SU-DHL-6 (cell line): ENCODE measurements at regions not wholly inside any gene's neighbourhood (a gene's known extent, or its start where the extent isn't known, plus 50 kb on each side); places are given as distances from the start of the nearest gene placed in this dataset.
A peak's percentile ranks its signal among the peaks of the same experiment; 100 is the strongest.

Source experiments
- H2AFZ ChIP-seq: fragments of 200-600 bp; sonication (generic); 2 replicates; pipeline ENCODE4 v1.6.1; 2014; ENCODE audit warnings: low read depth, mild to moderate bottlenecking, moderate library complexity, mixed read lengths, antibody characterized with exemption, low read length; ENCODE audit not compliant: severe bottlenecking
- H3F3A ChIP-seq: fragments of 200-600 bp; shearing (Covaris generic); 2 replicates; pipeline ENCODE4 v1.6.0; 2016; ENCODE audit warnings: antibody characterized with exemption, mild to moderate bottlenecking; ENCODE audit not compliant: insufficient read depth
- H3K27ac ChIP-seq: fragments of 200-600 bp; sonication (generic); 2 replicates; pipeline ENCODE4 v1.5.1; 2016; ENCODE audit warnings: low read depth, mild to moderate bottlenecking, low read length, moderate library complexity, mixed read lengths
- H3K27me3 ChIP-seq: fragments of 200-600 bp; sonication (generic), shearing (Covaris generic); 2 replicates; pipeline ENCODE4 v1.6.0; 2014; ENCODE audit warnings: mild to moderate bottlenecking, low read length
- H3K36me3 ChIP-seq: fragments of 200-600 bp; sonication (generic); 2 replicates; pipeline ENCODE4 v1.6.1; 2014; ENCODE audit warnings: mild to moderate bottlenecking, low read length, mixed read lengths
- H3K4me2 ChIP-seq: fragments of 300-600, 200-600 bp; shearing (Covaris generic), sonication (generic); 2 replicates; pipeline ENCODE4 v1.6.0; 2014; ENCODE audit warnings: low read length, low read depth, mild to moderate bottlenecking; ENCODE audit not compliant: poor library complexity, severe bottlenecking
- H3K4me3 ChIP-seq: fragments of 200-600 bp; sonication (generic); 2 replicates; pipeline ENCODE4 v1.5.1; 2014; ENCODE audit warnings: antibody characterized with exemption, low read length, mild to moderate bottlenecking, mixed read lengths; ENCODE audit not compliant: insufficient read depth, poor library complexity, severe bottlenecking
- H3K79me2 ChIP-seq: fragments of 200-600 bp; sonication (generic); 2 replicates; pipeline ENCODE4 v1.6.1; 2014; ENCODE audit warnings: mild to moderate bottlenecking, low read length, moderate library complexity; ENCODE audit not compliant: insufficient read depth
- H3K9ac ChIP-seq: fragments of 200-600 bp; sonication (generic); 2 replicates; pipeline ENCODE4 v1.7.0; 2014; ENCODE audit warnings: mild to moderate bottlenecking, low read length
- H3K9me2 ChIP-seq: fragments of 200-600 bp; sonication (generic); replicated peaks from 2 replicates; pipeline ENCODE4 v1.6.1; 2014; ENCODE audit warnings: low read length; ENCODE audit not compliant: insufficient read depth
- H3K9me3 ChIP-seq: fragments of 200-600 bp; sonication (generic); 2 replicates; pipeline ENCODE4 v1.6.1; 2014; ENCODE audit warnings: low read length, mixed read lengths; ENCODE audit not compliant: insufficient read depth
- H4K20me1 ChIP-seq: fragments of 200-600 bp; sonication (generic); 2 replicates; pipeline ENCODE4 v1.6.1; 2014; ENCODE audit warnings: low read depth, mild to moderate bottlenecking, antibody characterized with exemption, low read length, moderate library complexity, mixed read lengths
- EZH2phosphoT487 ChIP-seq: fragments of 200-600 bp; sonication (generic), shearing (Covaris generic); conservative IDR thresholded peaks from 2 replicates; pipeline ENCODE4 v1.6.1; 2018; ENCODE audit warnings: mild to moderate bottlenecking, antibody characterized with exemption, low read length, moderate library complexity, mixed read lengths
- TF ChIP-seq, protein P1 (sequence below): fragments of 200-600 bp; sonication (generic); IDR thresholded peaks from one replicate; pipeline ENCODE4 v1.5.1; 2017; ENCODE audit warnings: antibody characterized with exemption, mild to moderate bottlenecking, low read length, moderate library complexity; ENCODE audit not compliant: insufficient read depth, poor library complexity, severe bottlenecking

- Histone ChIP-seq H3K4me2 (no peak overlapping the region), H2AFZ (no peak overlapping the region), H3K27ac (no peak overlapping the region), H3K9me3 (no peaks in the 10 kb centered on the region), H3F3A (no peaks in the 10 kb centered on the region), H4K20me1 (no peaks in the 10 kb centered on the region), H3K27me3 (no peaks in the 10 kb centered on the region), H3K4me3 (no peak overlapping the region), H3K9me2 (no peaks in the 10 kb centered on the region), H3K9ac (no peak overlapping the region), H3K79me2 (no peaks in the 10 kb centered on the region), H3K36me3 (no peaks in the 10 kb centered on the region)
- no peak for TF ChIP-seq EZH2phosphoT487
- TF ChIP-seq, protein P1, sequence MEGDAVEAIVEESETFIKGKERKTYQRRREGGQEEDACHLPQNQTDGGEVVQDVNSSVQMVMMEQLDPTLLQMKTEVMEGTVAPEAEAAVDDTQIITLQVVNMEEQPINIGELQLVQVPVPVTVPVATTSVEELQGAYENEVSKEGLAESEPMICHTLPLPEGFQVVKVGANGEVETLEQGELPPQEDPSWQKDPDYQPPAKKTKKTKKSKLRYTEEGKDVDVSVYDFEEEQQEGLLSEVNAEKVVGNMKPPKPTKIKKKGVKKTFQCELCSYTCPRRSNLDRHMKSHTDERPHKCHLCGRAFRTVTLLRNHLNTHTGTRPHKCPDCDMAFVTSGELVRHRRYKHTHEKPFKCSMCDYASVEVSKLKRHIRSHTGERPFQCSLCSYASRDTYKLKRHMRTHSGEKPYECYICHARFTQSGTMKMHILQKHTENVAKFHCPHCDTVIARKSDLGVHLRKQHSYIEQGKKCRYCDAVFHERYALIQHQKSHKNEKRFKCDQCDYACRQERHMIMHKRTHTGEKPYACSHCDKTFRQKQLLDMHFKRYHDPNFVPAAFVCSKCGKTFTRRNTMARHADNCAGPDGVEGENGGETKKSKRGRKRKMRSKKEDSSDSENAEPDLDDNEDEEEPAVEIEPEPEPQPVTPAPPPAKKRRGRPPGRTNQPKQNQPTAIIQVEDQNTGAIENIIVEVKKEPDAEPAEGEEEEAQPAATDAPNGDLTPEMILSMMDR, result no peak
Measured at GRCh38 chr14:94682061-94682516, 69.9 kb downstream of the SERPINA3 start.

- H3K9ac ChIP-seq, result no peak overlapping the region
Measured at GRCh38 chr14:94681300-94682060, 69.3 kb downstream of the SERPINA3 start.

DNA sequence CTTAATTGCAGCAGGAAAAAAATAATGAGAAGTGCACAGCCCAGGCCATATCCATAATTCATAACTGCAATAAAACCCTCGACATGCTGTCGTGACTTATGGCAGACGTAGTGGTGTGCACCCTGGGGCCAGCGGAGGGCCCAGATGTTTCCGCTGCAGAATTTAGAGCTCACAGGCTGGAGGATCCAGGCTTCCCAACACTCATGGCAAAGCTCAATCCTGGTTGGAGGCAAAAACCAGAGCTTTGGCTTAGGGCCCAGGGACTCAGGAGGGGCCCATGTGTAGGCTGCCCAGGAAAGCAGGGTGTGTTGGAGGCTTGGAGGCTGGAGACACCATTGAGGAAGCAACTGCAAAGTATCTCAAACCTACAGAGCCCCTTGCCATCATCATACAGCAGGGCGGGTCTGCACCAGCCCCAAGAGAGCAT lies 68.7 kb downstream of the SERPINA3 start:
- TF ChIP-seq, protein P1, result no peak
- TF ChIP-seq EZH2phosphoT487, result no peak
- Histone ChIP-seq H3K9me2 (no peaks in the 10 kb centered on the region), H3K4me2 (no peak overlapping the region), H3K9ac (no peak overlapping the region), H3F3A (no peaks in the 10 kb centered on the region), H3K79me2 (no peaks in the 10 kb centered on the region), H3K27me3 (no peaks in the 10 kb centered on the region), H3K4me3 (no peak overlapping the region), H2AFZ (no peak overlapping the region), H3K27ac (no peak overlapping the region), H3K9me3 (no peaks in the 10 kb centered on the region), H4K20me1 (no peaks in the 10 kb centered on the region), H3K36me3 (no peaks in the 10 kb centered on the region)

More at GRCh38 chr14:94681300-94682060, 69.3 kb downstream of the SERPINA3 start:
- no peak overlapping the region for H3K4me3 ChIP-seq
- H3F3A ChIP-seq, result no peaks in the 10 kb centered on the region
- H3K4me2 ChIP-seq, result no peak overlapping the region
- TF ChIP-seq, protein P1, result peak; percentile 23
- TF ChIP-seq EZH2phosphoT487, result no peak
- no peaks in the 10 kb centered on the region for H3K79me2 ChIP-seq
- H3K9me3 ChIP-seq, result no peaks in the 10 kb centered on the region
- H3K27me3 ChIP-seq, result no peaks in the 10 kb centered on the region
- no peak overlapping the region for H2AFZ ChIP-seq
- no peaks in the 10 kb centered on the region for H3K36me3 ChIP-seq
- no peaks in the 10 kb centered on the region for H4K20me1 ChIP-seq
- no peaks in the 10 kb centered on the region for H3K9me2 ChIP-seq
- no peak overlapping the region for H3K27ac ChIP-seq
